AG20443 (cell line): ENCODE measurements at regions not wholly inside any gene's neighbourhood (a gene's known extent, or its start where the extent isn't known, plus 50 kb on each side); places are given as distances from the start of the nearest gene placed in this dataset.
"Not testable (repeated sequence)": the region's sequence is repeated elsewhere in the genome, so short reads cannot be mapped to it uniquely, and the experiment has no call there.

Experiments used
- DNase-seq: peaks from one replicate; pipeline ENCODE4 v3.0.0; 2012; ENCODE audit warnings: low spot score, mixed read lengths

- DNase-seq: no peak
Observed at GRCh38 chr4:104896660-104897645, 249.7 kb upstream of the TET2 start.

DNA sequence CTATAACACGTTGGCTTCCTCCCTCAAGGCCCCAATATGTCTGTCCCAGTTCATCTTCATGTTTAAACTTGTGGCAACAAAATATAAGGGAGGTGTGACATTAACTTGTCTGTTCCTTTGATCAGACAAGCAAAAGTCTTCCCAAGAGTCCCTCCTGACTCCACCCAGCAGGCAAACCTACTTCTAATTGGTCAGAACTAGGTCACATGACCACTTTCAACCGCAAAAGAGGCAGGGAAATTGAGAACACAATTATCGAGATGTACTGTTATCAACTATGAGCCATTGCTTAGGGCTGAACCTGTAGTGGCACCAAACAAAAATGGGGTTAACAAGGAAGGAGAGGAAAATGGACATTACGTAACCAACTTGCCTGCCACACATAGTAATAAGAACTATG is 246.8 kb upstream of the TET2 start:
- no peak for DNase-seq

- no peak for DNase-seq
Observed at GRCh38 chr4:104901438-104901837, 245.2 kb upstream of the TET2 start.

DNA sequence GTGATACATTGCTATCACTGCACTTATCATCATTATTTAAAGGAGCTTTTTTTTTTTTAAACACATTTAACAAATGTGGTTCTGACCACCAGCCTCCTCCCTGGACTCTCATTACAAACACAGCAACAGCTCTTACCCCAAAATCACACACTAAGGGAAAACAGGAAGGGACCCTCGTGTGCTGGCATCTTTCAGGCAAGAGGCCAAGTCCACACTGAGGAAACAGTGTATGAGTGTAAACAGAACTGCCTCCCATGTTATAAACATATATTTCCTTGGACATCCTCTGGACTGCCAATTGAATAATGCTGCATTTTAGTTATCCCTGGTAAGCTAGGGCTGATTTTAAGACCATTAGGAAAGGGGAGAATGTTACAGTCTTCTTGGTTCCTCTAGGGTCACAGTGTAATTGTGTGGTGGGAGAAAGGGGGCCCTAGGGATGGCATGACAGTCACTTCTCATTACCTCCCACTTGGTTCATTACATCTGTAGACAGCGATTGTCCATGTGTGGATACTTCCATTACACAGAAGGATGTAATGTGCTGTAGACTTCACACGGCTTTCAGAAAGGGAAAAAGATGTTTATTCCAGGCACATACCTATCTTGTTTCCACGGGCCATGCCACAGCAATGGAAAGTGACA is 244.6 kb upstream of the TET2 start:
- DNase-seq: no peak

DNA sequence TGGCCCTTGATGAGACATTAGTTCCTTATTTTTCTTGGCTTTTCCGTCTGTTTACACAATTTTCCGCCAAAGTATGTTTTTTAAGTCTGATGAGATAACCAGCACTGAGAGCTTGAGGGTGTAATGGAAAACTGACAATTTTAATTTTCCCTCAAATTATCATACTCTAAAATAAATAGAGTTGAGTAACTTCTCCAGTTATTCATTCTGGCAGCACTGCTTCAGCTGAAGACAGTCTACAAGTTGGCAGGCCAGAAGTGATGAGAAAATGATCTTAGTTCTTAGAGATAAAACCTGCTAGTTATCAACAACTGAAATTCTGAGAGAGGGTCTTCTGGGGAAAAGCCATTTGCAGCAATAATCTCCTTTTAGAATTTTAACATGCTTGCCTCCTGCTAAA is 241.6 kb upstream of the TET2 start:
- DNase-seq: no peak

GRCh38 chr4:104905546-104905945 is 241.1 kb upstream of the TET2 start:
- no peak for DNase-seq

GRCh38 chr4:104906276-104906675 is 240.4 kb upstream of the TET2 start:
- no peak for DNase-seq

DNA sequence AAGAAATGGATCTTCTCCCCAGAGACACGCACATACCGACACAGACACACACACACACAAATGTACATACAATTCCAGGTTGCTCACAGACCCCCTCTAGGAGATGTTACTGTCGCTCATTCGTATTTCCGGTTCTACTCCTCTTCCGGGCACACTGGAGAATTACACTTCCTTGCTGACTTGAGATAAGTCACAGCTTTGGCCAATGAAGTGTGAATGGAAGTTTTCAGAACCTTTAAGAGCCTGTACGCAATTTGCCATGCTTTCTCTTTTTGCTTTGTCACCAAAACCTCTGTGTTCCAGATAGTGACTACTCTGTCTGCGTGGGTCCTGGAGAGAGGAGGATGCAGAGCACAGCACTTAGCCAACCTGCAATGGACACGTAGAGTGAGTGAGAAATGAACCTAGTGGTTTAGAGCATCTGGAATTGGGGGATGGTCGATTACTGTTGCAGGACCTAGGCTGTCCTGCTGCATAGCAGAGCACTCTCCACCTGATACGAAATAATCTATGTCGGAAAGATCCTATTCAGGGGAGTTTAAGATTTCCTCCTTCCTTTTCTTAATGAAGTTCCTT is 239.5 kb upstream of the TET2 start:
- no peak for DNase-seq

DNA sequence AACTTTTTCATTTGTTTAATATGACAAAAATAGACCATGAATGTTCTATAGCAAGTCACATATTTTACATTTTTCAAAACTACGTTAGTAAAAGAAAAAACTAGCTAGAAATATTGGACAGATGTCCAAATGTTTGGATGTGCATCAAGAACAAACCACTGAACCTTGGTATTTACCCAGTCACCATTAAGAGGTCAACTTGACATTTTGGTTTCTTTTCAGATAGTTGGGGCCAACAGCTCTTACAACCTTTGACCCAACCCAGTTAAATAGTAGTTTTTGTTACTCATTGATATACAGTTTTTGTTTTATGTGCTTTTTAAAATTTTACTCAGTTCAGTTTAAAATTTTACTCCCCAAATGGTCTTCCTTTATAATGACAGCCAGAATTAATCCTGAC is 238.7 kb upstream of the TET2 start:
- DNase-seq: no peak

DNA sequence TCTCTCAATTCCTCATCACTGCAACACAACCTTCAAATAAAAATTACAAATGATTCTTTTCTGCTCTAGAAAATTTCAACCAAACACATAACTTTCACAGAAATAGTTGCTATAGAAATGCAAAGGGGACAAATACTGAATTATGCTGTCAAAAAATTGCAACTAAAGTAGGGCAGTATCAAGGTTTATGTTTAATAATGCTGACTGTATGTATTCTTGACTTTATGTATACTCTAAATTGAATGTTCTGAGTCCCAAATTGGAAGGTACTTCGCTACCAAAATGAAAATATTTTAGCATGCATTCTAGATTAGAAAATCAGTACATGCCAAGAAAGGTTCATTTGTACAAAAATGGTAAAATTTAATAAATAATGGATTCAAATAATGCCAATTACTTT is 237.3 kb upstream of the TET2 start:
- DNase-seq: no peak

- DNase-seq: no peak
Observed at GRCh38 chr4:104912518-104912917, 234.2 kb upstream of the TET2 start.

- no peak for DNase-seq
Observed at GRCh38 chr4:104915373-104915772, 231.3 kb upstream of the TET2 start.

DNA sequence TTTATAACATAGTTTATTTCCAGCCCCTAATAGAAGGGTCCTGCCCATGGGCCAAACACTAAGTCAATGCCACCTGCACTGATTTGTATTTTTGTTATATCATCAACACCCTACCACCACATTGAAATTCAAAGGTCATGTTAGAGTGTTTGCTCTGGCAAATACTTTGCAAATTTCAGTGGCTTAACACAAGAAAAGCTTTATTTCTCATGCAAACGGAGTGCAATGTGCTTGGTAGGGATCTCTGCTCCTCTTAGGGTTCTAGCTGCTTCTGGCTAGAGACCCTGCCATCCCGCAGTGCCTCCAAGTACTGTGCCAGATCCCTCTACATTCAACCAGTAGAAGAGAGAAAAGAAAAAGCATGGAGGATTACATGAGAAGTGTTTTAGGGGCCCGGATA is 230.8 kb upstream of the TET2 start:
- DNase-seq: no peak

GRCh38 chr4:104919406-104919805 is 227.3 kb upstream of the TET2 start:
- DNase-seq: no peak

- DNase-seq: no peak
Observed at GRCh38 chr4:104930298-104930697, 216.4 kb upstream of the TET2 start.

GRCh38 chr4:104930745-104931736 is 215.6 kb upstream of the TET2 start:
- DNase-seq: not testable (repeated sequence)

DNA sequence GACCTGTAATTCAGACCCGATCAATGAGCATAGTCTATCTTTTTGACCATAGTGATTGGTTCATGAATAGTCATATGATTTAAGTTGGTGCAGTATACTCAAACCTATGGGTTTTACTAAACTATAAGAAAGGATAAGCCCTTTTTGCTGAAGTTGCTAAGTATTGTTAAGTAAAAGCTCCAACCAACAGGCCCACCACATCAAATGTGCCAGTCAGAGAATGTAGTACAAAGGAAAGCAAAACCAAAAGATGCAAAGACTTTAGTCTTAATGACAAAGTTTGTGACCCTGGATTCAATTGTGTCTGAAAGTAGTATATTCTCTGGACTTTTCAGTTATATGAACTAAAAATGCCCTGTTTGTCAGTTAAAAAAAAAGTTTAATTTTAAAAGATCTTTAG is 208.1 kb upstream of the TET2 start:
- no peak for DNase-seq

GRCh38 chr4:104940927-104941326 is 205.7 kb upstream of the TET2 start:
- DNase-seq: no peak

DNA sequence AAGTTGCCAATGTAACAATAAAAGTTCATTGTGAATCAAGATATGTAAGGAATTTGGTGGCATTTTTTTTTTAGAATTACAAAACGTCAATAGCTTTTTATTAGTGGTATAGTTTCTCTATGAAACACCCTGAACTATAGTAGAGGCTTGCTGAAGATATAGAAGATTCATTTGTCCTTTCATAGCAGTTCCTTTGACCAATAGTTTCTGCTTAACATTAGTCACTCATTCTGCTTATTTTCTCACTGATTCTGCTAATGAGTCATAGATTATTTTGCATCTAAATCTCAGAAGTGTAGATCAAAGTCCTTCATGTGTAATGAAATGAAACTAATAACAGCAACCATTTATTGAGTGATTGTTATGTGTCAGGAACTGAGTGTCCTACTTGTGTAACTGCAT is 205.0 kb upstream of the TET2 start:
- no peak for DNase-seq

DNA sequence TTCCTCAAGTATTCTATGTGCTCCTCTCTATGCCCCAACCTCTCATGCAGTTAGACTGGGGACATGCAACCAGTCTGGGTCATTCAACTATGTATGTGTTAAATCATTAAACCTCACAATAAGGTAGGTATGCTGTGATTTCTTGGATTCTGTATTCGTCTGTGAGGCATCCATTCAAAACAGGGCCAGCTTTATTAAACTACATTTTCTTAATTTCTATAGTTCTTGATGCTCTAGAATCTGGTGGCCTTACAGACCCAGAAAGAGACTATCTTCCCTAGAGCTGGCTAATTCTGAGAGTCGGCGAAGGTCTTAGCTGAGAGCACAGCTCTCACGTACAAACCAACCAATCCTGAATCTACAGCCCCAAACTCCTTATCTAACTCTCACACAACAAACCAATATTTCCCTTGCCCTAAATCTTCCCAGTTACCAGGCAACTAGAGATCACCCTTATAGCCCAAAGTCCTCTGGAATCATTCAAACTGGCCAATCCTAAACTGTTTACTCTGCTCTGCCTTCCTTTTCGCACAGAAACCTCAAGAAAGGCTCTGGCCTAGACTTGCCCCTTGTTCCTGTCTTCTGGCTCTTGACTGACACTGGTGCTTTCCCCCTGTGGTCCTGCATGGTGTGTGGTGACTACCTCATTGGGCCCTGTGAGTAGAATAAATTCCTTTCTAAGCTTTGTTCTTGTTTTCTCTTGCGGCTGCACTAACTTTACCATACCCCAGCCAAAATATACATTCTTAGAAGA is 203.5 kb upstream of the TET2 start:
- no peak for DNase-seq

- DNase-seq: no peak
Observed at GRCh38 chr4:104944596-104944995, 202.1 kb upstream of the TET2 start.
